Prostate gland (tissue), 2 donors: ENCODE measurements at regions not wholly inside any gene's neighbourhood (a gene's known extent, or its start where the extent isn't known, plus 50 kb on each side); places are given as distances from the start of the nearest gene placed in this dataset.
"Not testable (repeated sequence)": the region's sequence is repeated elsewhere in the genome, so short reads cannot be mapped to it uniquely, and the experiment has no call there.

ENCODE experiments used
- POLR2A ChIP-seq: fragments of 450-650 bp; IDR thresholded peaks from one replicate; pipeline ENCODE4 v1.6.1; 2016; ENCODE audit warnings: antibody characterized with exemption, mild to moderate bottlenecking
- POLR2AphosphoS5 ChIP-seq: sonication (generic); formaldehyde crosslinking; IDR thresholded peaks from one replicate; pipeline ENCODE4 v1.6.1; 2017; ENCODE audit warnings: antibody characterized with exemption
- TF ChIP-seq, protein P1 (sequence below), 4 experiments: fragments of 200-600 bp in 2 of 4; fragments of 450-650 bp in 2 of 4; sonication (generic) in 2 of 4; IDR thresholded peaks; 1 replicate in 3 of 4; 2 replicates in 1 of 4; pipeline ENCODE4 v1.5.1; 2016 to 2019; ENCODE audit warnings: antibody characterized with exemption in 4 of 4, mild to moderate bottlenecking in 2 of 4, moderate library complexity in 2 of 4

DNA sequence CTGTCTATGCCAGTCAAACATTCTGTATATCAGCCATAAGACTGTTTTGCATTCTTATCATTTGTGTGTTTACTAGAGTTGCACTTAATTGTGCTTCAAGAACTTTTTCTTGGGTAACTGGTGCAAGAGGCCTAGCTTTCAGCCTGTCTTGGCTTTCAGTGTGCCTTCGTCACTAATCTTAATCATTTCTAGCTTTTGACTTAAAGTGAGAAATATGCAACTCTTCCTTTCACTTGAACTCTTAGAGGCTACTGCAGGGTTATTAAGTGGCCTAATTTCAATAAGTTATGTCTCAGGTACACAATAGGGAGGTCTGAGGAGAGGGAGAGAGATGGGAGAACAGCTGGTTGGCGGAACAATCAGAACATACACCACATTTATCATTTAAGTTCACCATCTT is 62.1 kb upstream of the FAN1 start:
- not testable (repeated sequence) for TF ChIP-seq POLR2A, POLR2AphosphoS5
- TF ChIP-seq, protein P1, sequence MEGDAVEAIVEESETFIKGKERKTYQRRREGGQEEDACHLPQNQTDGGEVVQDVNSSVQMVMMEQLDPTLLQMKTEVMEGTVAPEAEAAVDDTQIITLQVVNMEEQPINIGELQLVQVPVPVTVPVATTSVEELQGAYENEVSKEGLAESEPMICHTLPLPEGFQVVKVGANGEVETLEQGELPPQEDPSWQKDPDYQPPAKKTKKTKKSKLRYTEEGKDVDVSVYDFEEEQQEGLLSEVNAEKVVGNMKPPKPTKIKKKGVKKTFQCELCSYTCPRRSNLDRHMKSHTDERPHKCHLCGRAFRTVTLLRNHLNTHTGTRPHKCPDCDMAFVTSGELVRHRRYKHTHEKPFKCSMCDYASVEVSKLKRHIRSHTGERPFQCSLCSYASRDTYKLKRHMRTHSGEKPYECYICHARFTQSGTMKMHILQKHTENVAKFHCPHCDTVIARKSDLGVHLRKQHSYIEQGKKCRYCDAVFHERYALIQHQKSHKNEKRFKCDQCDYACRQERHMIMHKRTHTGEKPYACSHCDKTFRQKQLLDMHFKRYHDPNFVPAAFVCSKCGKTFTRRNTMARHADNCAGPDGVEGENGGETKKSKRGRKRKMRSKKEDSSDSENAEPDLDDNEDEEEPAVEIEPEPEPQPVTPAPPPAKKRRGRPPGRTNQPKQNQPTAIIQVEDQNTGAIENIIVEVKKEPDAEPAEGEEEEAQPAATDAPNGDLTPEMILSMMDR (IDR thresholded peaks at IDR 0.05) = not testable (repeated sequence)
